Calu3 (cell line): ENCODE measurements at regions not wholly inside any gene's neighbourhood (a gene's known extent, or its start where the extent isn't known, plus 50 kb on each side); places are given as distances from the start of the nearest gene placed in this dataset.

ENCODE experiments used
- BruUV-seq: library from RNA; stranded (reverse); fragments of 400-500 nt; replicated peaks from 2 replicates; lab custom pipeline; 2021; lab: Mats Ljungman, UMichigan
- CTCF ChIA-PET: fragments of 300-600 bp; sonication (Branson Sonifier 250); formaldehyde crosslinking; loops from one replicate; lab custom pipeline; 2022; ENCODE audit warnings: antibody characterized with exemption; lab: Charles Lee
- DNase-seq: peaks from one replicate; pipeline ENCODE4 v3.0.0; 2022
- H3K27ac Mint-ChIP-seq: one replicate; pipeline ENCODE4 v1.8.0; 2022; ENCODE audit warnings: mixed read lengths; ENCODE audit not compliant: unreplicated experiment
- H3K27me3 Mint-ChIP-seq: one replicate; pipeline ENCODE4 v1.8.0; 2022; ENCODE audit warnings: mixed read lengths; ENCODE audit not compliant: unreplicated experiment
- H3K36me3 Mint-ChIP-seq: one replicate; pipeline ENCODE4 v1.8.0; 2022; ENCODE audit warnings: mild to moderate bottlenecking, moderate library complexity, mixed read lengths; ENCODE audit not compliant: insufficient read depth, unreplicated experiment
- H3K4me1 Mint-ChIP-seq: one replicate; pipeline ENCODE4 v1.8.0; 2022; ENCODE audit warnings: mild to moderate bottlenecking, low read depth, mixed read lengths; ENCODE audit not compliant: unreplicated experiment
- H3K4me3 Mint-ChIP-seq: one replicate; pipeline ENCODE4 v1.8.0; 2022; ENCODE audit warnings: mild to moderate bottlenecking, low read depth, moderate library complexity, mixed read lengths; ENCODE audit not compliant: unreplicated experiment
- H3K9me3 Mint-ChIP-seq: one replicate; pipeline ENCODE4 v1.8.0; 2022; ENCODE audit warnings: low read depth, mixed read lengths; ENCODE audit not compliant: unreplicated experiment
- intact Hi-C: fragments of 100-400 bp; cut with micrococcal nuclease; formaldehyde crosslinking; loops from one replicate; pipeline ENCODE4 v1.10.0; 2022; ENCODE audit not compliant: unreplicated experiment
- TF ChIP-seq, protein P1 (sequence below): fragments of 200-600 bp; IDR thresholded peaks from one replicate; pipeline ENCODE4 v1.8.0; 2022; ENCODE audit warnings: antibody characterized with exemption; ENCODE audit not compliant: unreplicated experiment

DNA sequence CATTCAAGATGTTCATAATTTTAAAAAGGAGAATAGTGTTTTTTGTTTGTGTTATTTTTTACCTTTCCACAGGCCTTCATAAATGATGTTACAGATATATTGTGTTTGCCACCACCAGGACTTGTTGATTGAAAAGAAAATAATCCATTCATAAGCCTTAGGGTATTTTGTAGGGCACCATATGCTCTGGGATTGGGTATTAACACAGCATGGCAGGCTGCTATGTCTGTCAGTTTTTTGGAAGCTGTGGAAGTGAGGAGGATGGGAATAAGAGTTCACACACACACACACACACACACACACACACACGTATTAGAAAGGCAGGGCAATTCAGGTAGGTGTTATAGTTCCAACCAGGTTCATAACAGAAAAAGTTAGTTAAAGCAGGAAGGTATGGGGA lies 237.9 kb downstream of the HDGFL1 start:
- no peak for DNase-seq

DNA sequence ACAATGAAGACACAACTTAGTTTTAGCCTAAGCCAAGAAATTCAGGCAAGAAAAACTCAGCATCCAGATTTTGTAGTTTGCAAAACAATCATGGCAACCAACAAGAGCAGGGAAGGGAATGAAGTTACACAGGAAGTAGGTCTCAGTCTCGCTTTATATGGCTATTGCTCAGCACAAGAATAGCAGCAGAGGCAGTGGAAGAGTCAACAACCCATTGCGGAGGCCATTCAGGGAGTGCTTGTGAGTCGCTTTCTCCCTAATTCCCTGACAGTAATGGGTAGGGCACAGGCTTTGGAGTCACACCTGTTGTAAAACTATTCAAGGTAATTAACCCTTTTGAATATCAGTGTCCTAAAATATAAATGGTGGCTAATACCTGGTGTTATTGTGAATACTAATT lies 238.5 kb downstream of the HDGFL1 start:
- no peak for DNase-seq
- no peaks in the 10 kb centered on the region for H3K4me1 Mint-ChIP-seq
- H3K27ac Mint-ChIP-seq: no peak overlapping the region
- H3K27me3 Mint-ChIP-seq: no peaks in the 10 kb centered on the region
- TF ChIP-seq, protein P1, sequence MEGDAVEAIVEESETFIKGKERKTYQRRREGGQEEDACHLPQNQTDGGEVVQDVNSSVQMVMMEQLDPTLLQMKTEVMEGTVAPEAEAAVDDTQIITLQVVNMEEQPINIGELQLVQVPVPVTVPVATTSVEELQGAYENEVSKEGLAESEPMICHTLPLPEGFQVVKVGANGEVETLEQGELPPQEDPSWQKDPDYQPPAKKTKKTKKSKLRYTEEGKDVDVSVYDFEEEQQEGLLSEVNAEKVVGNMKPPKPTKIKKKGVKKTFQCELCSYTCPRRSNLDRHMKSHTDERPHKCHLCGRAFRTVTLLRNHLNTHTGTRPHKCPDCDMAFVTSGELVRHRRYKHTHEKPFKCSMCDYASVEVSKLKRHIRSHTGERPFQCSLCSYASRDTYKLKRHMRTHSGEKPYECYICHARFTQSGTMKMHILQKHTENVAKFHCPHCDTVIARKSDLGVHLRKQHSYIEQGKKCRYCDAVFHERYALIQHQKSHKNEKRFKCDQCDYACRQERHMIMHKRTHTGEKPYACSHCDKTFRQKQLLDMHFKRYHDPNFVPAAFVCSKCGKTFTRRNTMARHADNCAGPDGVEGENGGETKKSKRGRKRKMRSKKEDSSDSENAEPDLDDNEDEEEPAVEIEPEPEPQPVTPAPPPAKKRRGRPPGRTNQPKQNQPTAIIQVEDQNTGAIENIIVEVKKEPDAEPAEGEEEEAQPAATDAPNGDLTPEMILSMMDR: no peak
- CTCF ChIA-PET: no interaction called here
- BruUV-seq: no TSS peak
- H3K4me3 Mint-ChIP-seq: no peak overlapping the region
- peaks cover 2% of the 10 kb centered on the region for H3K9me3 Mint-ChIP-seq
- intact Hi-C loops: no loop called here
- H3K36me3 Mint-ChIP-seq: no peaks in the 10 kb centered on the region

More for the DNA sequence above, 237.9 kb downstream of the HDGFL1 start:
- intact Hi-C loops: no loop called here
- Mint-ChIP-seq H3K27ac (no peak overlapping the region), H3K36me3 (no peaks in the 10 kb centered on the region), H3K27me3 (no peaks in the 10 kb centered on the region), H3K4me3 (no peak overlapping the region), H3K4me1 (no peaks in the 10 kb centered on the region), H3K9me3 (peaks cover 2% of the 10 kb centered on the region)
- BruUV-seq: no TSS peak
- TF ChIP-seq, protein P1: no peak
- CTCF ChIA-PET: no interaction called here

DNA sequence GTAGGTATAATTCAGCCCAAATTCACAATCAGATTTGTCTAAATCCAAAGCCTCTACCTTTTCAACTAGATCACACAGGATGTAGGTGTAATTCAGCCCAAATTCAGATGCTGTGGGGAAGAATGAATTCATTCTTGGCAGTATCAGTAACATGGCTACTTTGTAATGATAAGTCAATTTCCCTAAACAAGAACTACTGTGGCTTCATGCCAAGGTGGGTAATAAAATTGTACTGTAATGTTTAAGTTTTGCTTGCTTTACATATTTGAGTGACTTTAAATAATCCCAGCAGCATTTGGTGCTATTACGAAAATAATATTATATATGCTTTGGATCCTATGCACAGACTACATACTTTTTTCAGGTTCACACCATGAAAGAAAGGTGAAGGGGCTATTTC lies 239.1 kb downstream of the HDGFL1 start:
- TF ChIP-seq, protein P1: no peak
- CTCF ChIA-PET: no interaction called here
- Mint-ChIP-seq H3K27me3 (no peaks in the 10 kb centered on the region), H3K4me3 (no peak overlapping the region), H3K27ac (no peak overlapping the region), H3K4me1 (no peaks in the 10 kb centered on the region), H3K9me3 (no peaks in the 10 kb centered on the region), H3K36me3 (no peaks in the 10 kb centered on the region)
- intact Hi-C loops: no loop called here
- BruUV-seq: no TSS peak
- no peak for DNase-seq

DNA sequence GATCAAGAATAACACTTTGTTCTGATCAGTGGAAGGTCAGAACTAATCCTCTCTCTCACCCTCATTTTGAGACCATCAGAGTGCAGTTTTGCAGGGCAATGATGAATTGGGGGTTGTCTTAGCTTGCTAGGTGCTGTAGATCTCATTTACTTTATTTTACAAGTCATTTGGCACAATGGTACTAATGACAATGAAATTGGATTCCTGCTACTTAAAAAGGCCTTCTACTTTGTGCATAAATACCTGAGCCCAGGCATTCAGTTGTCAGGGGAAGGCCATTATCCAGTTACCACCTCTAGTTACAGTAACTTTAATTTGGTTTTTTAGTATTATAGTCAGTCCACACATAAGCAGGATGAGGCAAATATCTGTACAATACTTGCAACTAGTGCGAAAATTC lies 240.0 kb downstream of the HDGFL1 start:
- CTCF ChIA-PET: no interaction called here
- no peak overlapping the region for H3K27ac Mint-ChIP-seq
- BruUV-seq: no TSS peak
- H3K27me3 Mint-ChIP-seq: no peaks in the 10 kb centered on the region
- no peaks in the 10 kb centered on the region for H3K4me1 Mint-ChIP-seq
- H3K9me3 Mint-ChIP-seq: no peaks in the 10 kb centered on the region
- TF ChIP-seq, protein P1: no peak
- H3K4me3 Mint-ChIP-seq: no peak overlapping the region
- H3K36me3 Mint-ChIP-seq: no peaks in the 10 kb centered on the region
- no peak for DNase-seq
- intact Hi-C loops: no loop called here

DNA sequence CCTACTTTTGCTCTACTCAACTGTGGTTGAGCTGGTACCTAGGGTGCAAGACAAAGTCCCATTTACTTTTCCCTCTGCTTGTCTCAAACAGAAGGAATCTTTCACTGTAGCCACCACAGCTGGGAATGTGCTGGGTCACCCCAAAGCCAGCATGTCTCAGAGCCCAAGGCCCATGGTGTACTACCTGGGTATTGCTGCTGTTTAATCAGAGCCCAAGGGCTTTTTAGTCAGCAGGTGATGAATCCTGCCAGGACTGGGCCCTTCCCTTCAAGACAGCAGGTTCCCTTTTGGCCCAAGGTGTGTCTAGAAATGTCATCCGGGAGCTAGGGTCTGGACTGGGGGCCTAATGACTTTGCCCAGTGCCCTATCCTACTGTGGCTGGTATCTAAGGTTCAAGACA lies 249.8 kb downstream of the HDGFL1 start:
- TF ChIP-seq, protein P1: no peak
- CTCF ChIA-PET: no interaction called here
- no TSS peak for BruUV-seq
- Mint-ChIP-seq H3K36me3 (no peaks in the 10 kb centered on the region), H3K27ac (no peak overlapping the region), H3K4me3 (no peak overlapping the region), H3K4me1 (no peaks in the 10 kb centered on the region), H3K9me3 (peaks cover 8% of the 10 kb centered on the region), H3K27me3 (no peaks in the 10 kb centered on the region)
- DNase-seq: no peak
- intact Hi-C loops: loop anchor here (5.0 kb wide), 1 partner anchor 52 kb away; no protein-coding TSS in a partner anchor
